Fibroblast of gingiva (primary cell): ENCODE measurements at regions not wholly inside any gene's neighbourhood (a gene's known extent, or its start where the extent isn't known, plus 50 kb on each side); places are given as distances from the start of the nearest gene placed in this dataset.
"Not testable (repeated sequence)": the region's sequence is repeated elsewhere in the genome, so short reads cannot be mapped to it uniquely, and the experiment has no call there.

ENCODE experiments used
- DNase-seq: peaks from one replicate; pipeline ENCODE4 v3.0.0-alpha.2; 2011; ENCODE audit warnings: low read depth

GRCh38 chr10:9036711-9037204, 982.3 kb downstream of the GATA3 start:
- no peak for DNase-seq

GRCh38 chr10:9038146-9038714, 983.7 kb downstream of the GATA3 start:
- DNase-seq: no peak

GRCh38 chr10:9043466-9043865, 989.0 kb downstream of the GATA3 start:
- no peak for DNase-seq

- no peak for DNase-seq
Measured at GRCh38 chr10:9045311-9045710, 990.8 kb downstream of the GATA3 start.

GRCh38 chr10:9051328-9051974, 997.0 kb downstream of the GATA3 start:
- DNase-seq: no peak

GRCh38 chr10:9052767-9053166, 998.3 kb downstream of the GATA3 start:
- DNase-seq: no peak

GRCh38 chr10:9056521-9056920, 1002.0 kb downstream of the GATA3 start:
- DNase-seq: no peak

GRCh38 chr10:9057293-9057692, 1002.8 kb downstream of the GATA3 start:
- not testable (repeated sequence) for DNase-seq

- DNase-seq: no peak
Measured at GRCh38 chr10:9060314-9060713, 1005.8 kb downstream of the GATA3 start.

- DNase-seq: no peak
Measured at GRCh38 chr10:9061871-9062270, 1007.4 kb downstream of the GATA3 start.

- DNase-seq: no peak
Measured at GRCh38 chr10:9066152-9066551, 1011.7 kb downstream of the GATA3 start.

GRCh38 chr10:9068003-9068402, 1013.5 kb downstream of the GATA3 start:
- no peak for DNase-seq

- no peak for DNase-seq
Measured at GRCh38 chr10:9069136-9069535, 1014.6 kb downstream of the GATA3 start.

- DNase-seq: no peak
Measured at GRCh38 chr10:9075420-9075819, 1020.9 kb downstream of the GATA3 start.

GRCh38 chr10:9076066-9076465, 1021.6 kb downstream of the GATA3 start:
- no peak for DNase-seq

GRCh38 chr10:9081253-9081652, 1026.8 kb downstream of the GATA3 start:
- DNase-seq: no peak

GRCh38 chr10:9081961-9082360, 1027.5 kb downstream of the GATA3 start:
- no peak for DNase-seq

GRCh38 chr10:9091530-9092093, 1037.1 kb downstream of the GATA3 start:
- no peak for DNase-seq

GRCh38 chr10:9096288-9096687, 1041.8 kb downstream of the GATA3 start:
- DNase-seq: no peak

GRCh38 chr10:9097206-9097990, 1042.9 kb downstream of the GATA3 start:
- no peak for DNase-seq

GRCh38 chr10:9097991-9098306, 1043.5 kb downstream of the GATA3 start:
- no peak for DNase-seq

GRCh38 chr10:9102026-9102425, 1047.5 kb downstream of the GATA3 start:
- DNase-seq: no peak

GRCh38 chr10:9103301-9103700, 1048.8 kb downstream of the GATA3 start:
- no peak for DNase-seq
